ENCODE measurements at regions not wholly inside any gene's neighbourhood (a gene's known extent, or its start where the extent isn't known, plus 50 kb on each side); places are given as distances from the start of the nearest gene placed in this dataset.
"Not testable (repeated sequence)": the region's sequence is repeated elsewhere in the genome, so short reads cannot be mapped to it uniquely, and the experiment has no call there.

DNA sequence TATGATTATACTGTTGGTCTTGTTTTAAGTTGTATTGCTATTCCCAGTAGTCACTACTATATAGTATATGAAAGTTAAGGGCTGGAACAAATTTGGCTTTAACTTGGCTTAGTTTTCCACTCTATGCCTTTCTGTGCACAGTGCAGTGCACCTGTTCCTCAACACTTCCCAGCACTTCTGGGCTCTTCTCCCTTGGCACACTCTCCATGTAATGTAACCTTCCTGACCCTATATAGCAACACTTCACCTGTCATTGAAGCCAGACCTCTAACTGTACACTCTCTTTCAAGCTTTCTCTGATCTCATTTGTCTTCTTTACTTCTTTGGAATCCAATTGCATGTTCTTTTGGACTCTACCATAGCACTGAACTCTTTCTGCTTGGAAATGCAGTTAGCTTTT is 83.9 kb upstream of the SMIM30 start:
- no peak for DNase-seq
- no peak for TF ChIP-seq POLR2A (IDR thresholded peaks at IDR 0.05; ENCODE audit: low read length)
- TF ChIP-seq GATA1 (IDR thresholded peaks at IDR 0.05; ENCODE audit: low read depth, low read length) = no peak

- DNase-seq = no peak
- TF ChIP-seq GATA1 (IDR thresholded peaks at IDR 0.05; ENCODE audit: low read depth, low read length) (no peak), POLR2A (IDR thresholded peaks at IDR 0.05; ENCODE audit: low read length) (no peak)
Observed at GRCh38 chr7:113200281-113200680, 81.9 kb upstream of the SMIM30 start.

DNA sequence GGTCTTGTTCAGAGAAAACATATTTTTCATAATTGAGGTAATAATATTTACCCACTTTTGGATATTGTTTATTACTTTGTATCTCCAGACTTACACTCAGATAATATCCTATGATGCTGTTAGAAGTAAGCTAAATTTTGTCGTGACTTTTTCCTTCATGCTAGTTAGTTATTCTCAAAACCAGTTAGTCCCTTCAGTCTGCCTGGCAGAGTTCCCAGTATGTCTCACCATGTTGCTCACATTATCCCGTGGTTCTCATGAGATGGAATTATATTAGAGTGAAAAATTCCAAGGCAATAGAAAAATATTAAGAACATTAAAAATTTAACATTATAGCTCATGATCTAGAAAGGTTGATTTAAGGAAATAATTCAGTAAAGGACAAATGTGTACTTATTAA is 81.5 kb upstream of the SMIM30 start:
- TF ChIP-seq GATA1 (IDR thresholded peaks at IDR 0.05; ENCODE audit: low read depth, low read length) = no peak
- TF ChIP-seq POLR2A (IDR thresholded peaks at IDR 0.05; ENCODE audit: low read length) = no peak
- DNase-seq = no peak

DNA sequence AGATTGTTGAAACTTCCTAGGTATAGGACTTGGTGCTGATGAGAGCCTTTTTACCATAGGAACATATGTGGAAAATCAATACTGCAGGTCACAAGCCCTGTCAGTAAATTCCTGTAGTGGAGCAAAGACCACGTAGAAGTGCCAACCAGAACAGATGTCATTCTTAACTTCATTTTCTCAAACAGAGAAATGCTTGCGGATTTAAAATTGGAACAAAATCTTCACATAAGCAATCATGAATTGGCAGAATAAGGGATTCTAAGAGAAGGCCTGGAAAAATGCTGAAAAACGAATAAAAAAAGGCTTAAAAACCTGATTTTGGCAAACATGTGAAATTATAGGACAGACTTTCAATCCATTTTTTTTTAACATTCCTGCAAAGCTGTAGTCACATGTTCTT is 80.8 kb upstream of the SMIM30 start:
- DNase-seq = no peak
- TF ChIP-seq POLR2A (IDR thresholded peaks at IDR 0.05; ENCODE audit: low read length) (no peak), GATA1 (IDR thresholded peaks at IDR 0.05; ENCODE audit: low read depth, low read length) (no peak)

- DNase-seq = no peak
- no peak for TF ChIP-seq GATA1 (IDR thresholded peaks at IDR 0.05; ENCODE audit: low read depth, low read length)
- no peak for TF ChIP-seq POLR2A (IDR thresholded peaks at IDR 0.05; ENCODE audit: low read length)
Observed at GRCh38 chr7:113198226-113198625, 79.9 kb upstream of the SMIM30 start.

GRCh38 chr7:113197274-113197673 is 78.9 kb upstream of the SMIM30 start:
- DNase-seq = no peak
- TF ChIP-seq POLR2A (IDR thresholded peaks at IDR 0.05; ENCODE audit: low read length) (no peak), GATA1 (IDR thresholded peaks at IDR 0.05; ENCODE audit: low read depth, low read length) (no peak)

GRCh38 chr7:113188396-113188795 is 70.0 kb upstream of the SMIM30 start:
- no peak for TF ChIP-seq GATA1 (IDR thresholded peaks at IDR 0.05; ENCODE audit: low read depth, low read length)
- TF ChIP-seq POLR2A (IDR thresholded peaks at IDR 0.05; ENCODE audit: low read length) = no peak
- no peak for DNase-seq

DNA sequence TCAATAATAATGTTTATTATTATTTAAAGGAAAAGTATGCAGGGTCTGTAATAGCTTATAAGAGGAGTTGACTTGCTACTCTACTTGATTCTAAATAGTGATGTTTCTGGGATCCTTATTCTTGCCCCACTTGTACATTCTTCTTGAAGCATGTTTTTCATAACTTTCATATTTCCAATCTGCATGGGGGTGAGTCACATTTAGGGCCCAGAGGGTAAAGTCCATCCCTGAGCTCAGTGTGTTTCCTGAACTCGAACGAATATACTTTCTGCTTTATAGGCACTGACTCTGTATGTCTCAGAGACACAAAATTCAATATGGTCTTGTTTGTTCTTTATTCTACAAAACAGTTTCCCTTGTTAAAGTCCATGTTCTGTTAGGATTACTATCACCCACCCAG is 61.0 kb upstream of the SMIM30 start:
- no peak for DNase-seq
- TF ChIP-seq GATA1 (IDR thresholded peaks at IDR 0.05; ENCODE audit: low read depth, low read length) (no peak), POLR2A (IDR thresholded peaks at IDR 0.05; ENCODE audit: low read length) (no peak)

DNA sequence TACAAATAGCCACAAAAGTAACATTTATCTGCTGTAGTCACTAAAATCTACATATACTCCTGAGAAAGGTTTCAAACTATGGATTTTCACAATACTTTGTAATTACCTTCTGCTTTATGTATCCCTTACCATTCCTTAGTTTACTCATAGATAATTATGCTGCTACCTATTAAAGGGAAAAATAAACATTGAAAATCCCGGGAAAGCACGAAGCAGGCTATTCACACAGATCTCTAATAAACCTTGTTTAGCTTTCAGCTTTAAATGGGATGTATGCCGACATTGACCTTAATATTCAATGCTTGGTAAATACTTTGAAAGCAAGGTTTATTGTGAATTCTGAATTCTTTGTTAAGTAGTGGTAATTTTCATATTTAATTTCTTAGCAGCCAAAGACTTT is 58.5 kb upstream of the SMIM30 start:
- DNase-seq = no peak
- TF ChIP-seq GATA1 (IDR thresholded peaks at IDR 0.05; ENCODE audit: low read depth, low read length) (no peak), POLR2A (IDR thresholded peaks at IDR 0.05; ENCODE audit: low read length) (no peak)

GRCh38 chr7:113176180-113176579 is 57.8 kb upstream of the SMIM30 start:
- DNase-seq = not testable (repeated sequence)

DNA sequence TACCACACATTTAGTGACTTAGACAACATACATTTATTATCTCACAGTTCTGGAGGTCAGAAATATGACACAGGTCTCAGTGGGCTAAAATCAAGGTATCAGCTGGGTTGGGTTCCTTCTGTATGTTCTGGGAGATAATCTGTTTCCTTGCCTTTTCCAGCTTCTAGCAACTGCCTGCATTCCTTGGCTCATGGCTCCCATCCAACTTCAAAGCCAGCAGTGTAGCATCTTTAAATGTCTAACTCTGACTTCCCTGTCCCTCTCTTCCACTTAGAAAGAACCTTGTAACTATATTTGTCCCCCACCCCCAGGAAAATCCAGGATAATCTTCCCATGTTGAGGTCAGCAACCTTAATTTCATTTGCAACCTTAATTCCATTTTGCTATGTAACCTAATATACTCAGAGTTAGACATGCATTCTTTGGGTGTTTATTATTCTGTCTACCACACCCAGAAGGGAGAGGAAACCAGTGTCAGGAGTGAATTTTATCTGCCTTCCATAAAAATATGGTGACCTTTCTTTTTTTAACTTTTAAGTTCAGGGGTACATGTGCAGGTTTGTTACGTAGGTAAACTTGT is 57.3 kb upstream of the SMIM30 start:
- TF ChIP-seq GATA1 (IDR thresholded peaks at IDR 0.05; ENCODE audit: low read depth, low read length) = no peak
- TF ChIP-seq POLR2A (IDR thresholded peaks at IDR 0.05; ENCODE audit: low read length) = no peak

GRCh38 chr7:113172726-113173125 is 54.4 kb upstream of the SMIM30 start:
- no peak for TF ChIP-seq POLR2A (IDR thresholded peaks at IDR 0.05; ENCODE audit: low read length)
- no peak for TF ChIP-seq GATA1 (IDR thresholded peaks at IDR 0.05; ENCODE audit: low read depth, low read length)
- no peak for DNase-seq

More for the DNA sequence above, 57.3 kb upstream of the SMIM30 start:
- DNase-seq = no peak

DNA sequence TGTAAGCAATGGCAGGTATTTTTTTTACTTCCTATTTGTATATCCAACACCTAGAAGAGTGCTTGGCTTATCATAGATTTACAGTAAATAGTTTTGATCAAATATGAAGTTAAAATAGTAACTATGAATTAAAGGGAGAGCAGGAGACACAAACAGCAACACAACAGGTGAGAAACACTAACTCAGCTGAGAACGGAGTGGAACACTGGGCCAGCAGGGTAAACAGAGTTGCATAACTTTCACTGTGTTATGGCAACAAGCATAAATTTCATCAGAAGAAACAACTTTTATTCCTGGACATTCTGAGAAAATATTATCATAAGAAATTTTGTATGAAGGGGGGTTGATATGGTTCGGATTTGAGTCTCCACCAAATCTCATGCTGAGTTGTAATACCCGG is 52.2 kb upstream of the SMIM30 start:
- TF ChIP-seq POLR2A (IDR thresholded peaks at IDR 0.05; ENCODE audit: low read length) (no peak), GATA1 (IDR thresholded peaks at IDR 0.05; ENCODE audit: low read depth, low read length) (no peak)
- no peak for DNase-seq
